BJ (cell line): ENCODE measurements at regions not wholly inside any gene's neighbourhood (a gene's known extent, or its start where the extent isn't known, plus 50 kb on each side); places are given as distances from the start of the nearest gene placed in this dataset.

Experiments
- CTCF ChIA-PET: fragments of 350-600 bp; formaldehyde crosslinking; extraction: SDS; loops from one replicate; lab custom pipeline; 2021; ENCODE audit warnings: antibody characterized with exemption, inconsistent platforms; lab: Yijun Ruan, JAX
- POLR2A ChIA-PET: fragments of 300-600 bp; sonication (Branson Sonifier 250); formaldehyde crosslinking; extraction: SDS; loops from one replicate; lab custom pipeline; 2021; ENCODE audit warnings: antibody characterized with exemption; lab: Charles Lee
- DNase-seq: peaks from one replicate; pipeline ENCODE4 v3.0.0-alpha.2; 2011; ENCODE audit warnings: low read depth
- H3K27me3 ChIP-seq: 2 replicates; pipeline ENCODE4 v1.6.0; 2011; ENCODE audit warnings: low read length; ENCODE audit not compliant: control insufficient read depth, insufficient read depth
- H3K36me3 ChIP-seq: 2 replicates; pipeline ENCODE4 v1.5.1; 2011; ENCODE audit warnings: low read length; ENCODE audit not compliant: control insufficient read depth, insufficient read depth
- H3K4me3 ChIP-seq: 2 replicates; pipeline ENCODE4 v1.5.1; 2011; ENCODE audit warnings: low read depth, mild to moderate bottlenecking, control low read depth, low read length
- TF ChIP-seq, protein P1 (sequence below): IDR thresholded peaks from 2 replicates; pipeline ENCODE4 v1.5.1; 2011; ENCODE audit warnings: low read depth, mild to moderate bottlenecking, control low read depth, inconsistent platforms, low read length, moderate library complexity; ENCODE audit not compliant: insufficient read depth

DNA sequence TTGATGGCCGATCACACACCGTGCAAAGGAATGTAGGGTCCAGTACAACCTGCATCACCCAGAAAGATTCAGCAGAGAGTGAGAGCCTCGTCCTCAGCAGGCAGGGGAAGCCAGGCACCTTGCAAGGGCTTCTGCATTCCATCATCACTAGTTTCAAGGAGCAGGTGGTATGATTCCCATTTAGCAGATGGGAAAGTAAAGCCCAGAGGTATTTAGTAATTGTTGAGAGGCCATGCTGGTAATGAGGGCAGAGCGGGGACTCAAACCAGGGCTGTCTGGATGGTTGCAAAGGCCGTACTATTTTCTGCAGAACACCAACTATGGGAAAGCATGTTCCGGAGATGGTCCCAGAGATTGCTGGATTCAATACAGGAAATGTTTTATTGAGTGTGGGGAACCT lies 65.8 kb upstream of the MRTFB start:
- POLR2A ChIA-PET: no interaction called here
- TF ChIP-seq, protein P1, sequence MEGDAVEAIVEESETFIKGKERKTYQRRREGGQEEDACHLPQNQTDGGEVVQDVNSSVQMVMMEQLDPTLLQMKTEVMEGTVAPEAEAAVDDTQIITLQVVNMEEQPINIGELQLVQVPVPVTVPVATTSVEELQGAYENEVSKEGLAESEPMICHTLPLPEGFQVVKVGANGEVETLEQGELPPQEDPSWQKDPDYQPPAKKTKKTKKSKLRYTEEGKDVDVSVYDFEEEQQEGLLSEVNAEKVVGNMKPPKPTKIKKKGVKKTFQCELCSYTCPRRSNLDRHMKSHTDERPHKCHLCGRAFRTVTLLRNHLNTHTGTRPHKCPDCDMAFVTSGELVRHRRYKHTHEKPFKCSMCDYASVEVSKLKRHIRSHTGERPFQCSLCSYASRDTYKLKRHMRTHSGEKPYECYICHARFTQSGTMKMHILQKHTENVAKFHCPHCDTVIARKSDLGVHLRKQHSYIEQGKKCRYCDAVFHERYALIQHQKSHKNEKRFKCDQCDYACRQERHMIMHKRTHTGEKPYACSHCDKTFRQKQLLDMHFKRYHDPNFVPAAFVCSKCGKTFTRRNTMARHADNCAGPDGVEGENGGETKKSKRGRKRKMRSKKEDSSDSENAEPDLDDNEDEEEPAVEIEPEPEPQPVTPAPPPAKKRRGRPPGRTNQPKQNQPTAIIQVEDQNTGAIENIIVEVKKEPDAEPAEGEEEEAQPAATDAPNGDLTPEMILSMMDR: no peak
- no peaks in the 10 kb centered on the region for H3K36me3 ChIP-seq
- peaks cover 5% of the 10 kb centered on the region; the same call in 1 of the 2 replicates for H3K27me3 ChIP-seq
- CTCF ChIA-PET: interaction anchor here (1.0 to 1.2 kb wide), 2 partner anchors 56 to 181 kb away, joined by 3 read pairs; no protein-coding TSS in a partner anchor
- H3K4me3 ChIP-seq: no peak overlapping the region
- DNase-seq: no peak

GRCh38 chr16:14007450-14007849 lies 63.7 kb upstream of the MRTFB start:
- ChIA-PET POLR2A (no interaction called here), CTCF (no interaction called here)
- Histone ChIP-seq H3K36me3 (no peaks in the 10 kb centered on the region), H3K27me3 (peaks cover 8% of the 10 kb centered on the region), H3K4me3 (no peak overlapping the region)
- TF ChIP-seq, protein P1: no peak
- DNase-seq: peak; percentile 19

DNA sequence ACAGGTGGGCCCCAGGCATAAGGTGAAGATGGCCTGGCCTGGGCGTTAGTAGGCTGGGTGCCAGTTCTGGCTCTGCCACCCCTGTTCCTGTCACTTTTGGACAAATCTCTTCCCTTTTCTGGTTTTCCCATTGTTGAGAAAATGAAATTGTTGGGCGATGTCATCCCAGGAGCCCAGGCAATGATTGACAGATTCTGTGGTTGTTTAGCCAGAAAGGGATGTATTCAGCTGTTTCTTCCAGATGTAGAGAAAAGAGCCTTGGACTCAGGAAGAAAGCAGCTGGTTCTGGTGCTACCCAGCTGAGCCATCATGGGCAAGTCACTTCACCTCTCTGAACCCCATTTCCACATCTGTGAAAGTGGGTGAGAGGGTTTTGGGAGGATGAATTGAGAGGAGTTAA lies 60.1 kb upstream of the MRTFB start:
- CTCF ChIA-PET: interaction anchor here (2.0 kb wide), 1 partner anchor 10 kb away, joined by 4 read pairs; no protein-coding TSS in a partner anchor
- Histone ChIP-seq H3K36me3 (no peaks in the 10 kb centered on the region), H3K27me3 (peaks cover 8% of the 10 kb centered on the region), H3K4me3 (no peak overlapping the region)
- DNase-seq: no peak
- POLR2A ChIA-PET: no interaction called here
- TF ChIP-seq, protein P1: no peak

DNA sequence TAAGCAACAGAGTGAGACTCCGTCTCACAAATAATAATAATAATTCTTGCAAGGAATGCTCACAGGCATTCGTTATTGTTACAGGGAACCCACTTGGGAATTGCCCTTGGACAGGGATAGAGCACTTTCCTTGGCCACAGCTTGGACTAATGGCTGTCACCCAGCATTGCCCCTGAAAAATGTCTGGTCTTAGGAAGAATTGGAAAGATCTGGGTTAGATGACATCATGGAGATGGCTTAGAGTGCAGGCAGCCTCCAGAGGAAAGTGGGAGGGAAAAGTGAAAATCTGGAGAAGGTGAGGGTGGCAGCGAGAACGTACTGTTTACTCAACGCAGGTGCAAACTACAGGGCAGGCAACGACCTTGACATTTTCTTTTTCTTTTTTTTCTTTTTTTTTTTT lies 59.3 kb upstream of the MRTFB start:
- TF ChIP-seq, protein P1: no peak

GRCh38 chr16:14013145-14013570 lies 58.0 kb upstream of the MRTFB start:
- Histone ChIP-seq H3K4me3 (no peak overlapping the region), H3K36me3 (no peaks in the 10 kb centered on the region), H3K27me3 (peaks cover 8% of the 10 kb centered on the region)
- ChIA-PET CTCF (interaction anchor here (1.1 to 1.9 kb wide), 3 partner anchors 9 to 93 kb away, joined by 3 to 5 read pairs (median 3); partner anchors contain the start of gene ERCC4), POLR2A (no interaction called here)
- TF ChIP-seq, protein P1: no peak
- DNase-seq: no peak

More for the DNA sequence above, 59.3 kb upstream of the MRTFB start:
- H3K36me3 ChIP-seq: no peaks in the 10 kb centered on the region
- H3K4me3 ChIP-seq: no peak overlapping the region
- CTCF ChIA-PET: interaction anchor here (1.9 to 2.0 kb wide), 2 partner anchors 7 to 11 kb away, joined by 4 to 5 read pairs; no protein-coding TSS in a partner anchor
- DNase-seq: no peak
- H3K27me3 ChIP-seq: peaks cover 8% of the 10 kb centered on the region
- POLR2A ChIA-PET: no interaction called here
